C4-2B (cell line): ENCODE measurements at regions not wholly inside any gene's neighbourhood (a gene's known extent, or its start where the extent isn't known, plus 50 kb on each side); places are given as distances from the start of the nearest gene placed in this dataset.

Source experiments
- ZFX ChIP-seq: fragments of 450-650 bp; IDR thresholded peaks from 2 replicates; pipeline ENCODE4 v1.6.1; 2017
- TF ChIP-seq, protein P1 (sequence below): fragments of 450-650 bp; conservative IDR thresholded peaks from 2 replicates; pipeline ENCODE4 v1.5.1; 2017; ENCODE audit warnings: mild to moderate bottlenecking

DNA sequence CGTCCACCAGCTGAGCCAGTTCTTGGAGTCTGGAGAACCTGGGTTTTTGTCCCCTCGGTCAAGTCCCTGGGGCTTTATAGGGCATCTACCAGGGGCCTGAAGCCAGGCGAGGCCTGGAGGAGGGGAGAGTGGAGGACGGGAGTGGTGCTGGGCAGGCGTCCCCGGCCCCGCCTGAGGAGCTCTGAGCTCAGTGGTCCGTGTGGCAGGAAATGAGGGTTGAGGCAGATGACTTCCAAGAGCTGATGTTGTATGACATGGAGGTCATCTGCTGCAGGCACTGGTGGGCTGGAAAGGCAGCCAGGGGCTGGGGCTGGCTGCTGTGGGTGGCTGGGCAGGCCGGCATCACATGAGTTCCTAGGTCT is 118.5 kb upstream of the HS6ST1 start:
- TF ChIP-seq, protein P1, sequence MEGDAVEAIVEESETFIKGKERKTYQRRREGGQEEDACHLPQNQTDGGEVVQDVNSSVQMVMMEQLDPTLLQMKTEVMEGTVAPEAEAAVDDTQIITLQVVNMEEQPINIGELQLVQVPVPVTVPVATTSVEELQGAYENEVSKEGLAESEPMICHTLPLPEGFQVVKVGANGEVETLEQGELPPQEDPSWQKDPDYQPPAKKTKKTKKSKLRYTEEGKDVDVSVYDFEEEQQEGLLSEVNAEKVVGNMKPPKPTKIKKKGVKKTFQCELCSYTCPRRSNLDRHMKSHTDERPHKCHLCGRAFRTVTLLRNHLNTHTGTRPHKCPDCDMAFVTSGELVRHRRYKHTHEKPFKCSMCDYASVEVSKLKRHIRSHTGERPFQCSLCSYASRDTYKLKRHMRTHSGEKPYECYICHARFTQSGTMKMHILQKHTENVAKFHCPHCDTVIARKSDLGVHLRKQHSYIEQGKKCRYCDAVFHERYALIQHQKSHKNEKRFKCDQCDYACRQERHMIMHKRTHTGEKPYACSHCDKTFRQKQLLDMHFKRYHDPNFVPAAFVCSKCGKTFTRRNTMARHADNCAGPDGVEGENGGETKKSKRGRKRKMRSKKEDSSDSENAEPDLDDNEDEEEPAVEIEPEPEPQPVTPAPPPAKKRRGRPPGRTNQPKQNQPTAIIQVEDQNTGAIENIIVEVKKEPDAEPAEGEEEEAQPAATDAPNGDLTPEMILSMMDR: no peak
- no peak for TF ChIP-seq ZFX
